ENCODE measurements at regions not wholly inside any gene's neighbourhood (a gene's known extent, or its start where the extent isn't known, plus 50 kb on each side); places are given as distances from the start of the nearest gene placed in this dataset.

- H3K27ac ChIP-seq: no peak overlapping the region
- FAIRE-seq: no peak
- no peak for ATAC-seq
- H3K27me3 ChIP-seq: peaks cover 0 to 21% (median 0%) of the 10 kb centered on the region in 4 donors
- H3K9me3 ChIP-seq: no peaks in the 10 kb centered on the region
- 18 to 24% methylated on average over 3 of the region's 3 CpGs for WGBS, 2 donors
- TF ChIP-seq CTCF (IDR thresholded peaks at IDR 0.05): no peak
- no peak overlapping the region for H3K4me3 ChIP-seq
- H3K4me1 ChIP-seq: no peaks in the 10 kb centered on the region
- no peaks in the 10 kb centered on the region for H3K36me3 ChIP-seq
- no peak for DNase-seq
- intact Hi-C loops (cut with DNase I): no loop called here
Measured at GRCh38 chr16:73877150-73877549, 419.5 kb upstream of the PSMD7 start.

GRCh38 chr16:73875996-73876690 is 420.5 kb upstream of the PSMD7 start:
- H3K36me3 ChIP-seq: no peaks in the 10 kb centered on the region
- H3K4me1 ChIP-seq: no peaks in the 10 kb centered on the region
- H3K27me3 ChIP-seq: peaks cover 0 to 26% (median 0%) of the 10 kb centered on the region in 4 donors
- 65 to 75% methylated on average over 7 of the region's 7 CpGs for whole genome bisulfite sequencing, 2 donors
- H3K9me3 ChIP-seq: no peaks in the 10 kb centered on the region
- FAIRE-seq (no peak), ATAC-seq (no peak), DNase-seq (no peak)
- intact Hi-C loops (cut with DNase I): no loop called here
- no peak overlapping the region for H3K4me3 ChIP-seq
- no peak overlapping the region for H3K27ac ChIP-seq
- TF ChIP-seq CTCF (IDR thresholded peaks at IDR 0.05): no peak

GRCh38 chr16:73874324-73874723 is 422.3 kb upstream of the PSMD7 start:
- H3K4me1 ChIP-seq: no peaks in the 10 kb centered on the region
- FAIRE-seq (no peak), DNase-seq (no peak), ATAC-seq (no peak)
- intact Hi-C loops (cut with DNase I): no loop called here
- no peak overlapping the region for H3K27ac ChIP-seq
- 21 to 29% methylated on average over 3 of the region's 3 CpGs for WGBS, 2 donors
- H3K36me3 ChIP-seq: no peaks in the 10 kb centered on the region
- peaks cover 0 to 16% (median 0%) of the 10 kb centered on the region in 4 donors for H3K27me3 ChIP-seq
- H3K9me3 ChIP-seq: no peaks in the 10 kb centered on the region
- no peak for TF ChIP-seq CTCF (IDR thresholded peaks at IDR 0.05)
- no peak overlapping the region for H3K4me3 ChIP-seq

GRCh38 chr16:73873643-73874042 is 423.0 kb upstream of the PSMD7 start:
- intact Hi-C loops (cut with DNase I): no loop called here
- H3K4me1 ChIP-seq: no peaks in the 10 kb centered on the region
- FAIRE-seq: no peak
- TF ChIP-seq CTCF (IDR thresholded peaks at IDR 0.05): no peak
- no peak overlapping the region for H3K4me3 ChIP-seq
- WGBS, 2 donors: 2 to 4% methylated on average over 2 of the region's 2 CpGs
- DNase-seq: no peak
- H3K27me3 ChIP-seq: peaks cover 0 to 16% (median 0%) of the 10 kb centered on the region in 4 donors
- H3K36me3 ChIP-seq: no peaks in the 10 kb centered on the region
- no peaks in the 10 kb centered on the region for H3K9me3 ChIP-seq
- no peak for ATAC-seq
- no peak overlapping the region for H3K27ac ChIP-seq

GRCh38 chr16:73872856-73873255 is 423.8 kb upstream of the PSMD7 start:
- no peak for ATAC-seq

More at GRCh38 chr16:73872856-73873255, 423.8 kb upstream of the PSMD7 start:
- intact Hi-C loops (cut with DNase I): no loop called here
- no peaks in the 10 kb centered on the region for H3K36me3 ChIP-seq
- H3K9me3 ChIP-seq: no peaks in the 10 kb centered on the region
- DNase-seq (no peak), FAIRE-seq (no peak)
- WGBS, 2 donors: 100% methylated on average over 1 of the region's 8 CpGs; no CpG with 5 or more reads in 1 of the 2 donors
- peaks cover 0 to 16% (median 0%) of the 10 kb centered on the region in 4 donors for H3K27me3 ChIP-seq
- no peaks in the 10 kb centered on the region for H3K4me1 ChIP-seq
- no peak overlapping the region for H3K27ac ChIP-seq
- H3K4me3 ChIP-seq: no peak overlapping the region
- TF ChIP-seq CTCF (IDR thresholded peaks at IDR 0.05): no peak
